GM23338 (cell line): ENCODE measurements at regions not wholly inside any gene's neighbourhood (a gene's known extent, or its start where the extent isn't known, plus 50 kb on each side); places are given as distances from the start of the nearest gene placed in this dataset.

Experiments used
- CTCF ChIP-seq, 2 experiments: fragments of 200-600 bp in 1 of 2; sonication (generic) in 1 of 2; conservative IDR thresholded peaks; 2 replicates each; pipeline versions ENCODE4 v1.5.1 to v1.6.1; 2016 to 2017; ENCODE audit warnings: antibody characterized with exemption in 2 of 2, low read depth in 2 of 2, mild to moderate bottlenecking in 2 of 2, moderate library complexity in 1 of 2
- EZH2 ChIP-seq: fragments of 200-600 bp; sonication (generic); IDR thresholded peaks from one replicate; pipeline ENCODE4 v1.8.0; 2017; ENCODE audit warnings: antibody characterized with exemption, mild to moderate bottlenecking, low read depth; ENCODE audit not compliant: unreplicated experiment
- JUNB ChIP-seq: IDR thresholded peaks from one replicate; pipeline ENCODE4 v1.6.1; 2016; ENCODE audit warnings: antibody characterized with exemption; ENCODE audit not compliant: unreplicated experiment

- no peak for TF ChIP-seq EZH2
- no peak for TF ChIP-seq CTCF (conservative IDR thresholded peaks at IDR 0.05; ENCODE audit: low read depth in 2 of 2)
- no peak for TF ChIP-seq JUNB
Measured at GRCh38 chr2:206212673-206213513, 53.2 kb downstream of the EEF1B2 start.
